HL-60/S4 treated with phorbol 12-myristate 13-acetate at 8.2 ng/mL for 4 days and 3 days (cell line): ENCODE measurements at regions not wholly inside any gene's neighbourhood (a gene's known extent, or its start where the extent isn't known, plus 50 kb on each side); places are given as distances from the start of the nearest gene placed in this dataset.

Experiments
- in situ Hi-C: fragments of 300-500 bp; cut with MboI; formaldehyde crosslinking; loops from 2 replicates; pipeline ENCODE4 v1.15.0; 2022; ENCODE audit warnings: low sequenced_read_pairs

GRCh38 chr3:102741105-102741504 is 306.3 kb downstream of the ZPLD1 start:
- in situ Hi-C loops = no loop called here

GRCh38 chr3:102741694-102742093 is 306.9 kb downstream of the ZPLD1 start:
- in situ Hi-C loops = no loop called here

GRCh38 chr3:102745881-102746280 is 311.1 kb downstream of the ZPLD1 start:
- in situ Hi-C loops = no loop called here

GRCh38 chr3:102747611-102748010 is 312.8 kb downstream of the ZPLD1 start:
- in situ Hi-C loops = no loop called here

- in situ Hi-C loops = no loop called here
Observed at GRCh38 chr3:102748646-102749045, 313.8 kb downstream of the ZPLD1 start.

- in situ Hi-C loops = no loop called here
Observed at GRCh38 chr3:102750322-102750721, 315.5 kb downstream of the ZPLD1 start.

- in situ Hi-C loops = no loop called here
Observed at GRCh38 chr3:102753901-102754300, 319.1 kb downstream of the ZPLD1 start.

- in situ Hi-C loops = no loop called here
Observed at GRCh38 chr3:102756706-102757105, 321.9 kb downstream of the ZPLD1 start.

GRCh38 chr3:102757950-102758349 is 323.1 kb downstream of the ZPLD1 start:
- in situ Hi-C loops = no loop called here

- in situ Hi-C loops = no loop called here
Observed at GRCh38 chr3:102761766-102762165, 327.0 kb downstream of the ZPLD1 start.

GRCh38 chr3:102790747-102791325 is 356.0 kb downstream of the ZPLD1 start:
- in situ Hi-C loops = no loop called here

GRCh38 chr3:102791641-102792589 is 357.1 kb downstream of the ZPLD1 start:
- in situ Hi-C loops = no loop called here

- in situ Hi-C loops = no loop called here
Observed at GRCh38 chr3:102796804-102797203, 362.0 kb downstream of the ZPLD1 start.

GRCh38 chr3:102802819-102803420 is 368.1 kb downstream of the ZPLD1 start:
- in situ Hi-C loops = no loop called here

- in situ Hi-C loops = no loop called here
Observed at GRCh38 chr3:102810937-102811336, 376.1 kb downstream of the ZPLD1 start.

- in situ Hi-C loops = no loop called here
Observed at GRCh38 chr3:102826636-102827035, 391.8 kb downstream of the ZPLD1 start.

GRCh38 chr3:102827386-102827785 is 392.6 kb downstream of the ZPLD1 start:
- in situ Hi-C loops = no loop called here

GRCh38 chr3:102830415-102830814 is 395.6 kb downstream of the ZPLD1 start:
- in situ Hi-C loops = no loop called here

- in situ Hi-C loops = no loop called here
Observed at GRCh38 chr3:102841866-102842265, 407.1 kb downstream of the ZPLD1 start.

GRCh38 chr3:102866845-102867244 is 432.0 kb downstream of the ZPLD1 start:
- in situ Hi-C loops = no loop called here

- in situ Hi-C loops = no loop called here
Observed at GRCh38 chr3:102883515-102883914, 448.7 kb downstream of the ZPLD1 start.

GRCh38 chr3:102885289-102885688 is 450.5 kb downstream of the ZPLD1 start:
- in situ Hi-C loops = no loop called here
